ENCODE measurements at regions not wholly inside any gene's neighbourhood (a gene's known extent, or its start where the extent isn't known, plus 50 kb on each side); places are given as distances from the start of the nearest gene placed in this dataset.
A peak's percentile ranks its signal among the peaks of the same experiment; 100 is the strongest.
"Not testable (repeated sequence)": the region's sequence is repeated elsewhere in the genome, so short reads cannot be mapped to it uniquely, and the experiment has no call there.

DNA sequence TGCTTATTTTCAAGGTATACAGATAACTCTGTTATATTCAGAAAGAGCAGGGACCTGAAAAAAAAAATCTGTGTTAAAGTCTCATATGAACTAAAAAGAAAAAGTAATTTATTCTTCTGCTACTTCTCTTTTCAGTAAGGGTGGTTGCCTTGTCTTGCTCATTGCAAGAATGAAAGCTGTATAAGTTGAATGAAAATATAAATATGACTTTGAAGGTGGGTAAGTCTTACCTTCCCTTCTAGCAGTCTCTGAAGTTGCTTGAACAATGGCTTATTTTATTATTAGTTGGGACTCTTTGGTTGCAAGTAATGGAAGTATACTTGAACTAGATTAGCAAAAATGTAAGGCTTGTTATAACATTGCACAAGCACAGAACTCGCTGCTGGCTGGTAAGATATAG is 1554.9 kb downstream of the SI start:
- Mint-ChIP-seq H3K36me3 (ENCODE audit: low read depth) (no peaks in the 10 kb centered on the region), H3K9me3 (ENCODE audit: insufficient read depth) (peaks cover 7% of the 10 kb centered on the region), H3K4me3 (no peak overlapping the region), H3K4me1 (ENCODE audit: low read depth) (no peaks in the 10 kb centered on the region), H3K27ac (no peak overlapping the region), H3K27me3 (ENCODE audit: low read depth) (no peaks in the 10 kb centered on the region)
- POLR2A ChIA-PET = no interaction called here
- CTCF ChIA-PET = no interaction called here
- ATAC-seq (no peak), DNase-seq (no peak)

DNA sequence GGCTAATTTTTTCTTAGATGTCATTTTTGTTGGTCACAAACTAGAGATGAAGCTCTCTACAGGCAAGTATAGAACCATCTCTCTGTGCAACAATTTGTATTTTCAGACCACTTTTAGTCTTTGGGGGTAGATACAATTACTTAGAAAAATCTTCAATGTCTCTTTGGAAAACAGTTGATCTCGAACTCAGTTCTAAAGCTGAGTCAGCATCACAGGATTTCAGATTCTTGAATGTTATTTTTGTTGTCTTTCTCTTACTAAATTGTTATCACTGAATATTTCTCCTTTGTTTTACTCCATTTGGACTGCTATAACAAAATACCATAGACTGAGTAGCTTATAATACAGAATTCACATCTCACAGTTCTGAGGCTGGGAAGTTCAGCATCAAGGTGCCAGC is 1557.0 kb downstream of the SI start:
- Mint-ChIP-seq H3K9me3 (ENCODE audit: insufficient read depth) (peaks cover 4% of the 10 kb centered on the region), H3K27ac (no peak overlapping the region), H3K4me3 (no peak overlapping the region), H3K36me3 (ENCODE audit: low read depth) (no peaks in the 10 kb centered on the region), H3K27me3 (ENCODE audit: low read depth) (no peaks in the 10 kb centered on the region), H3K4me1 (ENCODE audit: low read depth) (no peaks in the 10 kb centered on the region)
- ChIA-PET CTCF (no interaction called here), POLR2A (no interaction called here)
- ATAC-seq (no peak), DNase-seq (no peak)

DNA sequence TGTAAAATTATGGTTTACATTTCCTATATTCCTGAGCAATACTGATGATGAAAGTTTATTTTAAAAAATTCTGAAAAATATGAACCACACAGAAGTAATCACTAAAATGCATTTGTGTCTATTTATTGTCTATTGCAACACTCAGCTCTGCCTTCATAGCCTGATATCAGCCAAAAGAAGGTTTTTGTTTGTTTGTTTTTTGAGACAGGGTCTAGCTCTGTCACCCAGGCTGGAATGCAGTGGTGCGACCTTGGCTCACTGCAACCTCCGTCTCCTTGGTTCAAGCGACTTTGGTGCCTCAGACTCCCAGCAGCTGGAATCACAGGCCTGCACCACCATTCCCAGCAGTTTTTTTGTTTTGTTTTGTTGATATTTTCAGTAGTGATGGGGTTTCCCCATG is 1560.2 kb downstream of the SI start:
- Mint-ChIP-seq H3K27ac (no peak overlapping the region), H3K36me3 (ENCODE audit: low read depth) (no peaks in the 10 kb centered on the region), H3K4me3 (no peak overlapping the region), H3K27me3 (ENCODE audit: low read depth) (no peaks in the 10 kb centered on the region), H3K4me1 (ENCODE audit: low read depth) (no peaks in the 10 kb centered on the region), H3K9me3 (ENCODE audit: insufficient read depth) (peaks cover 4% of the 10 kb centered on the region)
- no peak for ATAC-seq
- ChIA-PET CTCF (no interaction called here), POLR2A (no interaction called here)
- no peak for DNase-seq

DNA sequence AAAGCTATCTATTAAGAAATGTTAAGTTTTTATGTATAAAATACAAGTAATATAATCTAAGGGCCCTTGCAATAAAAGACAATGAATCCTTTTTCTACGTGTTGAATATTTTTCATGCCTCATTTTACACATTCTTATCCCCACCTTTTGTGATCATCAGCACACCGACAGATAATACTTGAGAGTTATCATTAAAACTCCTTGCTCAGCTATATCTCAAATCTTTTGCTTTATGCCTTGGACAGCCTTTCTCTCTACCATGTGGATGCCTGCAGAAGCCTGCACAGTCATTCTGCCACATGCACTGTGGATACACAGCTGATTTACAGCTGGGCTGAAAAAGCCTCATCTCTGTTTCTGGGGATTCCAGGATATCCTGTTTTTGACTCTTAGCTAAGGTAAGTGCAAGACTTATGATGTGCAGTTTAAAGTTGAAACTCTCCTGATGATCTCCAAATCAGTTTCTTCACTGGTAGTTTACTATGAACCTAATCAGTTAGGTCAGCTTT is 1565.1 kb downstream of the SI start:
- POLR2A ChIA-PET = no interaction called here
- H3K27me3 Mint-ChIP-seq (ENCODE audit: low read depth) = no peaks in the 10 kb centered on the region
- CTCF ChIA-PET = no interaction called here
- no peaks in the 10 kb centered on the region for H3K36me3 Mint-ChIP-seq (ENCODE audit: low read depth)
- ATAC-seq (no peak), DNase-seq (no peak)
- H3K4me1 Mint-ChIP-seq (ENCODE audit: low read depth) = no peaks in the 10 kb centered on the region
- no peaks in the 10 kb centered on the region for H3K9me3 Mint-ChIP-seq (ENCODE audit: insufficient read depth)
- no peak overlapping the region for H3K4me3 Mint-ChIP-seq
- no peak overlapping the region for H3K27ac Mint-ChIP-seq

DNA sequence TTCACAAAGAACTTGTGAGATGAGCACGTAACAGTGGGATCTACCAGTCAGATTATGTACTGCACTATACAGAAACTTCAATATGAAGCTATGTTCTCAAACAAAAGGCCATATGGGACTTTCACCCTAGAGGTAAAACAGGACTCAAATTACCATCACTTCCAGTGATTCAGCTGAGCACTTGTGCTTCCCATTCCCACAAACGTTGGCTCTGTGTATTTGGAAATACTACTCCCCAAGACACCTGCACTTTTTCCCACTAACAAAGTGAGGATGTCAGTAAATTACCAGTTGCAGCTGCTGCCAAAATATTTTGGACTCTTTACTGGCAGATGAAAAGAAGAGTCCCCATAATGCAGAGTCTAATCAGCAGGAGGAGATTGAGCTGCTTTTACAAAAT is 1570.1 kb downstream of the SI start:
- no peak for DNase-seq
- ATAC-seq = no peak
- no peaks in the 10 kb centered on the region for H3K36me3 Mint-ChIP-seq (ENCODE audit: low read depth)
- H3K4me1 Mint-ChIP-seq (ENCODE audit: low read depth) = no peaks in the 10 kb centered on the region
- H3K4me3 Mint-ChIP-seq = no peak overlapping the region
- H3K27ac Mint-ChIP-seq = no peak overlapping the region
- ChIA-PET POLR2A (no interaction called here), CTCF (no interaction called here)
- no peaks in the 10 kb centered on the region for H3K9me3 Mint-ChIP-seq (ENCODE audit: insufficient read depth)
- no peaks in the 10 kb centered on the region for H3K27me3 Mint-ChIP-seq (ENCODE audit: low read depth)

DNA sequence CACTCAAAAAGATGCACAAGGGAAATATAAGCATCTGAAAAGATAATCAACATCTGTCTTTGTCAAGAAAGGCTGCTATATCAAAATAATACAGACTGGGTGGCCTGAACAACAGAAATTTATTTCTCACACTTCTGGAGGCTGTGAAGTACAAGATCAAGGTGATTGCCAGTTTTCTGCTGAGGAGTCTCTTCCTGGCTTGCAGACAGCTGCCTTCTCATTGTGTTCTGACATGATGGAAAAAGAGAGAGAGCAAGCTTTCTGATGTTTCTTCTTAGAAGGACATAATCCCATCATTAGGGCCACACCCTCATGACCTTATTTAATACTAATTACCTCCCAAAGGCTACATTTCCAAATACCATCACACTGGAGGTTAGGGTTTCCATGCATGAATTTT is 1573.3 kb downstream of the SI start:
- no peak overlapping the region for H3K27ac Mint-ChIP-seq
- POLR2A ChIA-PET = no interaction called here

DNA sequence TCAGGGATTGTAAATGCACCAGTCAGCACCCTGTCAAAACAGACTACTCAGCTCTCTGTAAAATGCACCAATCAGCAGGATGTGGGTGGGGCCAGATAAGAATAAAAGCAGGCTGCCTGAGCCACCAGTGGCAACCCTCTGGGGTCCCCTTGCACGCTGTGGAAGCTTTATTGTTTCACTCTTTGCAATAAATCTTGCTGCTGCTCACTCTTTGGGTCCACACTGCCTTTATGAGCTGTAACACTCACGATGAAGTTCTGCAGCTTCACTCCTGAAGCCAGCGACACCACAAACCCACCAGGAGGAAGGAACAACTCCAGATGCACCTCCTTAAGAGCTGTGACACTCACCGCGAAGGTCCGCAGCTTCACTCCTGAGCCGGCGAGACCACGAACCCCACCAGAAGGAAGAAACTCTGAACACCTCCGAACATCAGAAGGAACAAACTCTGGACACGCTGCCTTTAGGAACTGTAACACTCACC is 1578.5 kb downstream of the SI start:
- DNase-seq; ATAC-seq; H3K4me3 Mint-ChIP-seq; H3K27ac Mint-ChIP-seq; H3K9me3 Mint-ChIP-seq (ENCODE audit: insufficient read depth); CTCF ChIA-PET; H3K36me3 Mint-ChIP-seq (ENCODE audit: low read depth); H3K4me1 Mint-ChIP-seq (ENCODE audit: low read depth); POLR2A ChIA-PET; H3K27me3 Mint-ChIP-seq (ENCODE audit: low read depth): not testable (repeated sequence)

More for the DNA sequence above, 1573.3 kb downstream of the SI start:
- Mint-ChIP-seq H3K4me3 (no peak overlapping the region), H3K4me1 (ENCODE audit: low read depth) (no peaks in the 10 kb centered on the region), H3K9me3 (ENCODE audit: insufficient read depth) (no peaks in the 10 kb centered on the region), H3K36me3 (ENCODE audit: low read depth) (no peaks in the 10 kb centered on the region), H3K27me3 (ENCODE audit: low read depth) (no peaks in the 10 kb centered on the region)
- CTCF ChIA-PET = no interaction called here
- ATAC-seq = no peak
- DNase-seq = no peak

DNA sequence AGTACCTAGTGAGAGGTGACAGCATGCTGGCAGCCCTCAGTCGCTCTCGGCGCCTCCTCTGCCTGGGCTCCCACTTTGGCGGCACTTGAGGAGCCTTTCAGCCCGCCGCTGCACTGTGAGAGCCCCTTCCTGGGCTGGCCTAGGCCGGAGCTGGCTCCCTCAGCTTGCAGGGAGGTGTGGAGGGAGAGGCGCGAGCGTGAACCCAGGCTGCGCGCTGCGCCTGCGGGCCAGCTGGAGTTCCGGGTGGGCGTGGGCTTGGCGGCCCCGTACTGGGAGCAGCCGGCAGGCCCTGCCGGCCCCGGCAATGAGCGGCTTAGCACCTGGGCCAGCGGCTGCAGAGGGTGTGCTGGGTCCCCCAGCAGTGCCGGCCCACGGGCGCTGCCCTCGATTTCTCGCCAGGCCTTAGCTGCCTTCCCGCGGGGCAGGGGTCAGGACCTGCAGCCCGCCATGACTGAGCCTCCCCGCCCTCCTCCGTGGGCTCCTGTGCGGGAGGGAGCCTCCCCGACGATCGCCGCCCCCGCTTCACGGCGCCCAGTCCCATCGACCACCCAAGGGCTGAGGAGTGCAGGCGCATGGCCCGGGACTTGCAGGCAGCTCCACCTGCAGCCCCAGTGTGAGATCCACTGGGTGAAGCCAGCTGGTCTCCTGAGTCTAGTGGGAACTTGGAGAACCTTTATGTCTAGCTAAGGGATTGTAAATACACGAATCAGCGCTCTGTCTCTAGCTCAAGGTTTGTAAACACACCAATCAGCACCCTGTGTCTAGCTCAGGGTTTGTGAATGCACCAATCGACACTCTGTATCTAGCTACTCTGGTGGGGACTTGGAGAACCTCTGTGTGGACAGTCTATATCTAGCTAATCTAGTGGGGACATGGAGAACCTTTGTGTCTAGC is 1579.2 kb downstream of the SI start:
- H3K4me1 Mint-ChIP-seq (ENCODE audit: low read depth); CTCF ChIA-PET; H3K9me3 Mint-ChIP-seq (ENCODE audit: insufficient read depth); DNase-seq; H3K27ac Mint-ChIP-seq; H3K36me3 Mint-ChIP-seq (ENCODE audit: low read depth); ATAC-seq; H3K27me3 Mint-ChIP-seq (ENCODE audit: low read depth); POLR2A ChIA-PET; H3K4me3 Mint-ChIP-seq: not testable (repeated sequence)

DNA sequence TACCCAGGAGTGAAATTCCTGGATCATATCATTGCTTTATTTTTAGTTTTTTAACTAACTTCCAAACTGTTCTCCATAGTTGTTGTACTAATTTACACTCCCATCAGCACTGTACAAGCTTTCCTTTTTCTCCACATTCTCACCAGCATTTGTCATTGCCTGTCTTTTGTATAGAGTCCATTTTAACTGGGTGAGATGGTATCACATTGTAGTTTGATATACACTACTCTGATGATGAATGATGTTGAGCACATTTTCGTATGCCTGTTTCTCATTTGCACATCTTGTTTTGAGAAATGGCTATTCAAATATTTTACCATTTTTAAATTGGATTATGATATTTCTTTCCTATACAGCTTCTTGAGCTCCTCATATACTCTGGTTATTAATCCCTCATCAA is 1586.6 kb downstream of the SI start:
- POLR2A ChIA-PET = no interaction called here

DNA sequence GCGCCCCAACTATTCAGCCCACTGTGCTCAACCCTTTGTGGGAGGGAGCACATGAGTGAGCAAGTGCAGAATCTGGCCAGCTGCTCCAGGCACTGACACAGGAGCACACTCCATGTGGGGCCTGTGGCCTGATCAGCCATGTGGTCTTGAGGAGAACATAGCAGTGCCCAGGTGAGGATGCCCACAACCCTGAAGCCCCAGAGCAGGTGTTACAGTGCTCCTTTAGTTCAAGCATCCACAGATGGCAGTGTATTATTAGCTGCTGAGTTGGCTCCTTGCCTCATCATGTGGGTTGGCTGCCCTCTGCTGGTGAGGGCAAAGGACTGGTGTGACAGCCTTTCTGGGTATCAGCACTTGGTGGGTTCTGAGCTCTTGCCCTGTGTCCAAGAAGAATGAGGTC is 1588.2 kb downstream of the SI start:
- DNase-seq (peak; percentile 32), ATAC-seq (no peak)
- ChIA-PET CTCF (no interaction called here), POLR2A (no interaction called here)
- H3K4me3 Mint-ChIP-seq = no peak overlapping the region
- H3K27me3 Mint-ChIP-seq (ENCODE audit: low read depth) = no peaks in the 10 kb centered on the region
- no peaks in the 10 kb centered on the region for H3K9me3 Mint-ChIP-seq (ENCODE audit: insufficient read depth)
- H3K27ac Mint-ChIP-seq = no peak overlapping the region
- no peaks in the 10 kb centered on the region for H3K4me1 Mint-ChIP-seq (ENCODE audit: low read depth)
- no peaks in the 10 kb centered on the region for H3K36me3 Mint-ChIP-seq (ENCODE audit: low read depth)

More for the DNA sequence above, 1586.6 kb downstream of the SI start:
- ATAC-seq (no peak), DNase-seq (no peak)
- no peak overlapping the region for H3K4me3 Mint-ChIP-seq
- CTCF ChIA-PET = no interaction called here
- H3K27ac Mint-ChIP-seq = no peak overlapping the region
- H3K27me3 Mint-ChIP-seq (ENCODE audit: low read depth) = no peaks in the 10 kb centered on the region
- no peaks in the 10 kb centered on the region for H3K4me1 Mint-ChIP-seq (ENCODE audit: low read depth)
- H3K9me3 Mint-ChIP-seq (ENCODE audit: insufficient read depth) = no peaks in the 10 kb centered on the region
- no peaks in the 10 kb centered on the region for H3K36me3 Mint-ChIP-seq (ENCODE audit: low read depth)

DNA sequence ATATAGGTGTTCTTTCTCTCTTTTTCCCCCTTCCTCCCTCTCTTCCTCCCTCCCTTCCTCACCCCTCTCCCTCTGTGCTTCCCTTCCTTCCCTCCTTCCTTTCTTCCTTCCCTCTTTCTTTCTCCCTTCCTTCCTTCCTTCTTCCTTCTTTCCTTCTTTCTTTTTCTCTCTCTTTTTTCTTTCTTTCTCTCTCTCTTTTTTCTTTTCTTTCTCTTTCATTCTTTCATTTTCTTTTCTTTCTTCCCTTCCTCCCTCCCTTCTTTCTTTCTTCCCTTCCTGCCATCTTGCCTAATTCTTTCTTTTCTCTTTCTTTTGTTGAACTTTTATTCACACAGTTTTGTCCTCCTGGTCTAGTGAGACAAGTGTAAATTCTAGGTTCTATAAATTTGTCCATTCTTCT is 1595.6 kb downstream of the SI start:
- Mint-ChIP-seq H3K27ac (no peak overlapping the region), H3K36me3 (ENCODE audit: low read depth) (no peaks in the 10 kb centered on the region), H3K4me3 (no peak overlapping the region), H3K9me3 (ENCODE audit: insufficient read depth) (peaks cover 4% of the 10 kb centered on the region), H3K4me1 (ENCODE audit: low read depth) (no peaks in the 10 kb centered on the region), H3K27me3 (ENCODE audit: low read depth) (no peaks in the 10 kb centered on the region)
- DNase-seq (no peak), ATAC-seq (no peak)
- ChIA-PET CTCF (no interaction called here), POLR2A (no interaction called here)

DNA sequence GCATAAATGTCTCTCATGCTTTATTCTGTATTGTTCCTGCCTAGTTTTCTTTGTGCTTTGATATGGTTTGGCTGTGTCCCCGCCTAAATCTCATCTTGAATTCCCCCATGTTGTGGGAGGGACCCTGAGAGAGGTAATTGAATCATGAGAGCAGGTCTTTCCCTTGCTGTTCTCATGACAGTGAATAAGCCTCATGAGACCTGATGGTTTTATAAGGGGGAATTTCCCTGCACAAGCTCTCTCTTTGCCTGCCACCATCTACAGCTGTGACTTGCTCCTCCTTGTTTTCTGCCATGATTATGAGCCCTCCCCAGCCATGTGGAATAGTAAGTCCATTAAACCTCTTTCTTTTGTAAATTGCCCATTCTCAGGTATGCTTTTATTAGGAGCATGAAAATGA is 1596.6 kb downstream of the SI start:
- Mint-ChIP-seq H3K36me3 (ENCODE audit: low read depth) (no peaks in the 10 kb centered on the region), H3K27ac (no peak overlapping the region), H3K27me3 (ENCODE audit: low read depth) (no peaks in the 10 kb centered on the region), H3K4me1 (ENCODE audit: low read depth) (no peaks in the 10 kb centered on the region), H3K4me3 (no peak overlapping the region), H3K9me3 (ENCODE audit: insufficient read depth) (peaks cover 4% of the 10 kb centered on the region)
- ChIA-PET POLR2A (no interaction called here), CTCF (no interaction called here)
- DNase-seq (no peak), ATAC-seq (no peak)

DNA sequence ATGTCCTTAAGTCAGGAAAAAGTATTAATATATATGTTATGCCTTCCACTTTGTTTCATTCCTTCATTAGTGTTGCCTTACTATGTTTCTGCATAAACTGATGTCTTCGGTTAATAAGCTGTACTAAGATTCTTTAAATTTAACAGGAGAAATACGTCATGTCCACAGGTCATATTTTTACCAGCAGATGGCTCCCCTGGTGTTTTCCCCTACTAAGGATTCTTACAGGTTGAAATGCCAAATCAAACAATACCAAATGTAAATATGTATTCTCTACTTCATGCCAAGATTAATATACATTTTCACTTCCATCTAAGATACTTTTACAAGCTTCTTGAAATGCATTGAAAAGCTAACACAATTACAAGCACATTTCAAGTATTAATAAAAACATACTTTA is 1602.1 kb downstream of the SI start:
- Mint-ChIP-seq H3K9me3 (ENCODE audit: insufficient read depth) (no peaks in the 10 kb centered on the region), H3K4me1 (ENCODE audit: low read depth) (no peaks in the 10 kb centered on the region), H3K27ac (no peak overlapping the region), H3K4me3 (no peak overlapping the region), H3K27me3 (ENCODE audit: low read depth) (no peaks in the 10 kb centered on the region), H3K36me3 (ENCODE audit: low read depth) (no peaks in the 10 kb centered on the region)
- ATAC-seq (no peak), DNase-seq (no peak)
- ChIA-PET POLR2A (no interaction called here), CTCF (no interaction called here)

Measured in activated CD8-positive, alpha-beta T cell treated with anti-CD3 and anti-CD28 coated beads, Interleukin-2, amount 10 ng/mL, durations not matched to agents 7 days and 5 days (primary cell).